ENCODE measurements at regions not wholly inside any gene's neighbourhood (a gene's known extent, or its start where the extent isn't known, plus 50 kb on each side); places are given as distances from the start of the nearest gene placed in this dataset.

DNA sequence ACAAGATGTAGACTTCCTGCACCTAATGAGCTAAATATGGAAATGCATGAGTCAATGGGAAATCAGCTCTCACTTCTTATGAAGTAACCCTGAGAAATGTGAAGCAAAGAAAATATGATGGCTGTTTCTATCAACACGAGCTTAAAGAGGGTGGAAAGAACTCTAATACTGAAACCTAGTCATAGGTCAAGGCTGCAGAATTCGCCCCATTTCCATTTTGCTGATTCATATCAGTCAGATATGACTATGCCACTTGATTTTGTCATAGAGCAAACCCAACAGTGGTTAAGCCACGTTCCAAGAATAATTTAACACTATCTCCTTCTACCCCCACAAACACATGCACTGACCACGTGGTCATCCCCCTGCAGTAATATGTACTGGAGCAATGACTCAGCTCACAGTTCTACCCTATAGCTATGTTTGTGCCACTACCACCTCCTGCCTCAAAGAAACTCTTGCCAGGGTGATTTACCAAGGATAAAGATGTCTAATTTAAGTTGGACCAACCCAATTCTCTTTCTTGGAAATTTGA is 157.5 kb downstream of the TMTC3 start:
- Histone ChIP-seq H3K4me1 (ENCODE audit: control insufficient read depth, insufficient read depth, low read length) (no peaks in the 10 kb centered on the region), H3K4me3 (ENCODE audit: low read depth, low read length) (no peak overlapping the region), H3K9me3 (ENCODE audit: control insufficient read depth, insufficient read depth, low read depth, low read length) (no peaks in the 10 kb centered on the region), H3K27ac (ENCODE audit: extremely low read depth, low read depth, low read length) (no peak overlapping the region), H3K36me3 (ENCODE audit: control insufficient read depth in 2 of 2, insufficient read depth in 1 of 2, low read length in 2 of 2) (no peaks in the 10 kb centered on the region)
- ChIA-PET CTCF (no interaction called here), POLR2A (interaction anchor here (1.5 kb wide), 1 partner anchor 281 kb away, joined by 3 read pairs; the partner anchor contains the start of gene KITLG)
- no peak for TF ChIP-seq ZBTB17 (tag by site-specific recombination; IDR thresholded peaks at IDR 0.05)
- TF ChIP-seq, protein P1, sequence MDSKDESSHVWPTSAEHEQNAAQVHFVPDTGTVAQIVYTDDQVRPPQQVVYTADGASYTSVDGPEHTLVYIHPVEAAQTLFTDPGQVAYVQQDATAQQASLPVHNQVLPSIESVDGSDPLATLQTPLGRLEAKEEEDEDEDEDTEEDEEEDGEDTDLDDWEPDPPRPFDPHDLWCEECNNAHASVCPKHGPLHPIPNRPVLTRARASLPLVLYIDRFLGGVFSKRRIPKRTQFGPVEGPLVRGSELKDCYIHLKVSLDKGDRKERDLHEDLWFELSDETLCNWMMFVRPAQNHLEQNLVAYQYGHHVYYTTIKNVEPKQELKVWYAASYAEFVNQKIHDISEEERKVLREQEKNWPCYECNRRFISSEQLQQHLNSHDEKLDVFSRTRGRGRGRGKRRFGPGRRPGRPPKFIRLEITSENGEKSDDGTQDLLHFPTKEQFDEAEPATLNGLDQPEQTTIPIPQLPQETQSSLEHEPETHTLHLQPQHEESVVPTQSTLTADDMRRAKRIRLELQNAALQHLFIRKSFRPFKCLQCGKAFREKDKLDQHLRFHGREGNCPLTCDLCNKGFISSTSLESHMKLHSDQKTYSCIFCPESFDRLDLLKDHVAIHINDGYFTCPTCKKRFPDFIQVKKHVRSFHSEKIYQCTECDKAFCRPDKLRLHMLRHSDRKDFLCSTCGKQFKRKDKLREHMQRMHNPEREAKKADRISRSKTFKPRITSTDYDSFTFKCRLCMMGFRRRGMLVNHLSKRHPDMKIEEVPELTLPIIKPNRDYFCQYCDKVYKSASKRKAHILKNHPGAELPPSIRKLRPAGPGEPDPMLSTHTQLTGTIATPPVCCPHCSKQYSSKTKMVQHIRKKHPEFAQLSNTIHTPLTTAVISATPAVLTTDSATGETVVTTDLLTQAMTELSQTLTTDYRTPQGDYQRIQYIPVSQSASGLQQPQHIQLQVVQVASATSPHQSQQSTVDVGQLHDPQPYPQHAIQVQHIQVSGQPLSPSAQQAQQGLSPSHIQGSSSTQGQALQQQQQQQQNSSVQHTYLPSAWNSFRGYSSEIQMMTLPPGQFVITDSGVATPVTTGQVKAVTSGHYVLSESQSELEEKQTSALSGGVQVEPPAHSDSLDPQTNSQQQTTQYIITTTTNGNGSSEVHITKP (tag by site-specific recombination; IDR thresholded peaks at IDR 0.05): peak; percentile 61; the same call in 1 of the 2 replicates
- TF ChIP-seq ZNF654 (tag by site-specific recombination; IDR thresholded peaks at IDR 0.05; ENCODE audit: low read depth): no peak
- no peak for TF ChIP-seq ZNF146 (tag by site-specific recombination; IDR thresholded peaks at IDR 0.05)
- TF ChIP-seq, protein P2, sequence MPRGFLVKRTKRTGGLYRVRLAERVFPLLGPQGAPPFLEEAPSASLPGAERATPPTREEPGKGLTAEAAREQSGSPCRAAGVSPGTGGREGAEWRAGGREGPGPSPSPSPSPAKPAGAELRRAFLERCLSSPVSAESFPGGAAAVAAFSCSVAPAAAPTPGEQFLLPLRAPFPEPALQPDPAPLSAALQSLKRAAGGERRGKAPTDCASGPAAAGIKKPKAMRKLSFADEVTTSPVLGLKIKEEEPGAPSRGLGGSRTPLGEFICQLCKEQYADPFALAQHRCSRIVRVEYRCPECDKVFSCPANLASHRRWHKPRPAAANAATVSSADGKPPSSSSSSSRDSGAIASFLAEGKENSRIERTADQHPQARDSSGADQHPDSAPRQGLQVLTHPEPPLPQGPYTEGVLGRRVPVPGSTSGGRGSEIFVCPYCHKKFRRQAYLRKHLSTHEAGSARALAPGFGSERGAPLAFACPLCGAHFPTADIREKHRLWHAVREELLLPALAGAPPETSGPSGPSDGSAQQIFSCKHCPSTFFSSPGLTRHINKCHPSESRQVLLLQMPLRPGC (tag by site-specific recombination; IDR thresholded peaks at IDR 0.05): no peak
- TF ChIP-seq, protein P3, sequence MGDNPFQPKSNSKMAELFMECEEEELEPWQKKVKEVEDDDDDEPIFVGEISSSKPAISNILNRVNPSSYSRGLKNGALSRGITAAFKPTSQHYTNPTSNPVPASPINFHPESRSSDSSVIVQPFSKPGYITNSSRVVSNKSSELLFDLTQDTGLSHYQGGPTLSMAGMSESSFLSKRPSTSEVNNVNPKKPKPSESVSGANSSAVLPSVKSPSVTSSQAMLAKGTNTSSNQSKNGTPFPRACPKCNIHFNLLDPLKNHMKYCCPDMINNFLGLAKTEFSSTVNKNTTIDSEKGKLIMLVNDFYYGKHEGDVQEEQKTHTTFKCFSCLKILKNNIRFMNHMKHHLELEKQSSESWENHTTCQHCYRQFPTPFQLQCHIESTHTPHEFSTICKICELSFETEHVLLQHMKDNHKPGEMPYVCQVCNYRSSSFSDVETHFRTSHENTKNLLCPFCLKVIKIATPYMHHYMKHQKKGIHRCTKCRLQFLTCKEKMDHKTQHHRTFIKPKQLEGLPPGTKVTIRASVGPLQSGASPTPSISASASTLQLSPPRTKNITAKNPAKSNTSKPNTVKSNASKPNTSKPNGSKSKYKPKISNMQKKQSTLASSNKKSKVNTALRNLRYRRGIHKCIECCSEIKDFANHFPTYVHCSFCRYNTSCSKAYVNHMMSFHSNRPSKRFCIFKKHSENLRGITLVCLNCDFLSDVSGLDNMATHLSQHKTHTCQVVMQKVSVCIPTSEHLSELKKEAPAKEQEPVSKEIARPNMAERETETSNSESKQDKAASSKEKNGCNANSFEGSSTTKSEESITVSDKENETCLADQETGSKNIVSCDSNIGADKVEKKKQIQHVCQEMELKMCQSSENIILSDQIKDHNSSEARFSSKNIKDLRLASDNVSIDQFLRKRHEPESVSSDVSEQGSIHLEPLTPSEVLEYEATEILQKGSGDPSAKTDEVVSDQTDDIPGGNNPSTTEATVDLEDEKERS (tag by site-specific recombination; IDR thresholded peaks at IDR 0.05): no peak
- TF ChIP-seq, protein P4, sequence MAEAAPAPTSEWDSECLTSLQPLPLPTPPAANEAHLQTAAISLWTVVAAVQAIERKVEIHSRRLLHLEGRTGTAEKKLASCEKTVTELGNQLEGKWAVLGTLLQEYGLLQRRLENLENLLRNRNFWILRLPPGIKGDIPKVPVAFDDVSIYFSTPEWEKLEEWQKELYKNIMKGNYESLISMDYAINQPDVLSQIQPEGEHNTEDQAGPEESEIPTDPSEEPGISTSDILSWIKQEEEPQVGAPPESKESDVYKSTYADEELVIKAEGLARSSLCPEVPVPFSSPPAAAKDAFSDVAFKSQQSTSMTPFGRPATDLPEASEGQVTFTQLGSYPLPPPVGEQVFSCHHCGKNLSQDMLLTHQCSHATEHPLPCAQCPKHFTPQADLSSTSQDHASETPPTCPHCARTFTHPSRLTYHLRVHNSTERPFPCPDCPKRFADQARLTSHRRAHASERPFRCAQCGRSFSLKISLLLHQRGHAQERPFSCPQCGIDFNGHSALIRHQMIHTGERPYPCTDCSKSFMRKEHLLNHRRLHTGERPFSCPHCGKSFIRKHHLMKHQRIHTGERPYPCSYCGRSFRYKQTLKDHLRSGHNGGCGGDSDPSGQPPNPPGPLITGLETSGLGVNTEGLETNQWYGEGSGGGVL (tag by site-specific recombination; IDR thresholded peaks at IDR 0.05): peak; percentile 30; the same call in 1 of the 2 replicates
- TF ChIP-seq SETDB1 (IDR thresholded peaks at IDR 0.05; ENCODE audit: insufficient read length, low read length): peak; percentile 18
- TF ChIP-seq, protein P5, sequence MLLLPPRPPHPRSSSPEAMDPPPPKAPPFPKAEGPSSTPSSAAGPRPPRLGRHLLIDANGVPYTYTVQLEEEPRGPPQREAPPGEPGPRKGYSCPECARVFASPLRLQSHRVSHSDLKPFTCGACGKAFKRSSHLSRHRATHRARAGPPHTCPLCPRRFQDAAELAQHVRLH (tag by site-specific recombination; IDR thresholded peaks at IDR 0.05): no peak
- TF ChIP-seq SALL2 (tag by site-specific recombination; IDR thresholded peaks at IDR 0.05; ENCODE audit: borderline replicate concordance): no peak
- TF ChIP-seq EGR2 (tag by site-specific recombination; IDR thresholded peaks at IDR 0.05; ENCODE audit: low read depth): no peak
- TF ChIP-seq KLF9 (tag by site-specific recombination; IDR thresholded peaks at IDR 0.05; ENCODE audit: low read depth): no peak
- TF ChIP-seq ZNF350 (tag by site-specific recombination; IDR thresholded peaks at IDR 0.05): no peak
- TF ChIP-seq ZBTB48 (tag by site-specific recombination; IDR thresholded peaks at IDR 0.05): no peak
- TF ChIP-seq, protein P6, sequence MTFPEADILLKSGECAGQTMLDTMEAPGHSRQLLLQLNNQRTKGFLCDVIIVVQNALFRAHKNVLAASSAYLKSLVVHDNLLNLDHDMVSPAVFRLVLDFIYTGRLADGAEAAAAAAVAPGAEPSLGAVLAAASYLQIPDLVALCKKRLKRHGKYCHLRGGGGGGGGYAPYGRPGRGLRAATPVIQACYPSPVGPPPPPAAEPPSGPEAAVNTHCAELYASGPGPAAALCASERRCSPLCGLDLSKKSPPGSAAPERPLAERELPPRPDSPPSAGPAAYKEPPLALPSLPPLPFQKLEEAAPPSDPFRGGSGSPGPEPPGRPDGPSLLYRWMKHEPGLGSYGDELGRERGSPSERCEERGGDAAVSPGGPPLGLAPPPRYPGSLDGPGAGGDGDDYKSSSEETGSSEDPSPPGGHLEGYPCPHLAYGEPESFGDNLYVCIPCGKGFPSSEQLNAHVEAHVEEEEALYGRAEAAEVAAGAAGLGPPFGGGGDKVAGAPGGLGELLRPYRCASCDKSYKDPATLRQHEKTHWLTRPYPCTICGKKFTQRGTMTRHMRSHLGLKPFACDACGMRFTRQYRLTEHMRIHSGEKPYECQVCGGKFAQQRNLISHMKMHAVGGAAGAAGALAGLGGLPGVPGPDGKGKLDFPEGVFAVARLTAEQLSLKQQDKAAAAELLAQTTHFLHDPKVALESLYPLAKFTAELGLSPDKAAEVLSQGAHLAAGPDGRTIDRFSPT (tag by site-specific recombination; IDR thresholded peaks at IDR 0.05): no peak
- TF ChIP-seq ZNF133 (tag by site-specific recombination; IDR thresholded peaks at IDR 0.05): no peak
